Activated B cell treated with CpG ODN at 0.5 μM for 24 hours (primary cell): ENCODE measurements at regions not wholly inside any gene's neighbourhood (a gene's known extent, or its start where the extent isn't known, plus 50 kb on each side); places are given as distances from the start of the nearest gene placed in this dataset.

Experiments
- ATAC-seq: fragments of 200-7000 bp; cut with Tn5 transposase; one replicate; pipeline ENCODE4 v1.10.0; 2021; ENCODE audit warnings: low read depth, mild to moderate bottlenecking, moderate library complexity
- CTCF ChIA-PET: fragments of 350-600 bp; sonication (Branson Sonifier 250); formaldehyde crosslinking; loops from one replicate; lab custom pipeline; 2021; ENCODE audit warnings: antibody characterized with exemption; lab: Charles Lee
- POLR2A ChIA-PET: fragments of 350-600 bp; sonication (Branson Sonifier 250); formaldehyde crosslinking; loops from one replicate; lab custom pipeline; 2021; ENCODE audit warnings: antibody characterized with exemption; lab: Charles Lee
- DNase-seq: peaks from one replicate; pipeline ENCODE4 v3.0.0; 2022
- H3K27ac Mint-ChIP-seq: one replicate; pipeline ENCODE4 v1.8.0; 2020; ENCODE audit warnings: mixed read lengths
- H3K27me3 Mint-ChIP-seq: one replicate; pipeline ENCODE4 v1.8.0; 2021; ENCODE audit warnings: mixed read lengths
- H3K36me3 Mint-ChIP-seq: one replicate; pipeline ENCODE4 v1.8.0; 2021; ENCODE audit warnings: low read depth, mixed read lengths
- H3K4me1 Mint-ChIP-seq: one replicate; pipeline ENCODE4 v1.8.0; 2021; ENCODE audit warnings: mixed read lengths
- H3K4me3 Mint-ChIP-seq: one replicate; pipeline ENCODE4 v1.8.0; 2020; ENCODE audit warnings: mild to moderate bottlenecking, mixed read lengths
- H3K9me3 Mint-ChIP-seq: one replicate; pipeline ENCODE4 v1.8.0; 2020; ENCODE audit warnings: mixed read lengths
- intact Hi-C: fragments of 100-400 bp; cut with micrococcal nuclease; formaldehyde crosslinking; loops from one replicate; pipeline ENCODE4 v1.15.1; 2024
- TF ChIP-seq, protein P1 (sequence below): fragments of 200-600 bp; IDR thresholded peaks from one replicate; pipeline ENCODE4 v1.8.0; 2022; ENCODE audit warnings: antibody characterized with exemption, mild to moderate bottlenecking

DNA sequence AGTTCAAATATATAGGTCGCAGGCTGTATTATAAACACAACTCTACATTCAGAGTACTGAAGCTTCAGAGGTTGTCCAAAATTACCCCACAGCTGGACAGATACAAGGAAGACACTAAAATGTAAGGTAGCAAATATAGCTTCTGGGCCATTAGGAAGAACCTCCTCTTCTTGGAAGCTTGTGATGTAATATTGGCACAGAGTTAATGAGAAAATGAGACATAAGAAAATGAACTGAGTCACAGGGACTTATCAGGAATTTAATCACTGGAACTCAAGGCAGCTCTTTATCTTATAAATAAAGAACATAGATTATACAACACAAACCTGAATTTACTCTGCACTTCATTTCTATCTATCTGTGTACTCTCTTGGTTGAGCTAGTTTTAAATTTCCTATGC lies 344.7 kb downstream of the PCDH10 start:
- Mint-ChIP-seq H3K9me3 (peaks cover 2% of the 10 kb centered on the region), H3K4me1 (no peaks in the 10 kb centered on the region), H3K36me3 (no peaks in the 10 kb centered on the region), H3K4me3 (no peak overlapping the region), H3K27me3 (no peaks in the 10 kb centered on the region), H3K27ac (no peak overlapping the region)
- ChIA-PET CTCF (no interaction called here), POLR2A (no interaction called here)
- no peak for ATAC-seq
- no peak for DNase-seq
- intact Hi-C loops, result no loop called here
- TF ChIP-seq, protein P1, sequence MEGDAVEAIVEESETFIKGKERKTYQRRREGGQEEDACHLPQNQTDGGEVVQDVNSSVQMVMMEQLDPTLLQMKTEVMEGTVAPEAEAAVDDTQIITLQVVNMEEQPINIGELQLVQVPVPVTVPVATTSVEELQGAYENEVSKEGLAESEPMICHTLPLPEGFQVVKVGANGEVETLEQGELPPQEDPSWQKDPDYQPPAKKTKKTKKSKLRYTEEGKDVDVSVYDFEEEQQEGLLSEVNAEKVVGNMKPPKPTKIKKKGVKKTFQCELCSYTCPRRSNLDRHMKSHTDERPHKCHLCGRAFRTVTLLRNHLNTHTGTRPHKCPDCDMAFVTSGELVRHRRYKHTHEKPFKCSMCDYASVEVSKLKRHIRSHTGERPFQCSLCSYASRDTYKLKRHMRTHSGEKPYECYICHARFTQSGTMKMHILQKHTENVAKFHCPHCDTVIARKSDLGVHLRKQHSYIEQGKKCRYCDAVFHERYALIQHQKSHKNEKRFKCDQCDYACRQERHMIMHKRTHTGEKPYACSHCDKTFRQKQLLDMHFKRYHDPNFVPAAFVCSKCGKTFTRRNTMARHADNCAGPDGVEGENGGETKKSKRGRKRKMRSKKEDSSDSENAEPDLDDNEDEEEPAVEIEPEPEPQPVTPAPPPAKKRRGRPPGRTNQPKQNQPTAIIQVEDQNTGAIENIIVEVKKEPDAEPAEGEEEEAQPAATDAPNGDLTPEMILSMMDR, result no peak

DNA sequence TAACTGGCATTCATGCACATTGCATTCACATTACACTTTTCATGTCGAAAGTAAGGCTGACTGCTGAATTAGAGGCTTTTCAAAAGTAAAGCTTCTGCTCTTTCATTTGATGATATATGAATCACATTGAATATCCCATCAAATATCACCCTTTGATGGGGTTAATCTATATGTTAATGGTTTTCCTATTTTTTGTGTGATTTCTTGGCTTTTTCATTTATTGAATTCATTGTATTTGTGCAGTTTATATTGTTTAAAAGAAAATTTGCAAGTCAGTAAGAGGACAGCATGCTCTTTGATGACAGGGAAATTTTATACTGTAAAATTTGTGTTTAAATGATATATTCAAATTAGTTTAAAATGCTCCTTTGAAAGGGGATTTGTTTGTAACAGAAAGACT lies 344.1 kb downstream of the PCDH10 start:
- H3K27ac Mint-ChIP-seq, result no peak overlapping the region
- H3K36me3 Mint-ChIP-seq, result no peaks in the 10 kb centered on the region
- no peak for DNase-seq
- peaks cover 2% of the 10 kb centered on the region for H3K9me3 Mint-ChIP-seq
- CTCF ChIA-PET, result no interaction called here
- H3K4me3 Mint-ChIP-seq, result no peak overlapping the region
- no peaks in the 10 kb centered on the region for H3K27me3 Mint-ChIP-seq
- intact Hi-C loops, result no loop called here
- POLR2A ChIA-PET, result no interaction called here
- TF ChIP-seq, protein P1, result no peak
- ATAC-seq, result no peak
- no peaks in the 10 kb centered on the region for H3K4me1 Mint-ChIP-seq

- intact Hi-C loops, result no loop called here
- H3K27ac Mint-ChIP-seq, result no peak overlapping the region
- no peaks in the 10 kb centered on the region for H3K4me1 Mint-ChIP-seq
- no peaks in the 10 kb centered on the region for H3K27me3 Mint-ChIP-seq
- ATAC-seq (no peak), DNase-seq (no peak)
- no peaks in the 10 kb centered on the region for H3K36me3 Mint-ChIP-seq
- CTCF ChIA-PET, result no interaction called here
- POLR2A ChIA-PET, result no interaction called here
- H3K4me3 Mint-ChIP-seq, result no peak overlapping the region
- TF ChIP-seq, protein P1, result no peak
- peaks cover 6% of the 10 kb centered on the region for H3K9me3 Mint-ChIP-seq
Observed at GRCh38 chr4:133484287-133484686, 335.2 kb downstream of the PCDH10 start.

GRCh38 chr4:133483600-133484246 lies 334.6 kb downstream of the PCDH10 start:
- intact Hi-C loops, result no loop called here
- H3K4me1 Mint-ChIP-seq, result no peaks in the 10 kb centered on the region
- CTCF ChIA-PET, result no interaction called here
- H3K36me3 Mint-ChIP-seq, result no peaks in the 10 kb centered on the region
- no peak overlapping the region for H3K27ac Mint-ChIP-seq
- POLR2A ChIA-PET, result no interaction called here
- TF ChIP-seq, protein P1, result no peak
- no peak for DNase-seq
- peaks cover 6% of the 10 kb centered on the region for H3K9me3 Mint-ChIP-seq
- no peak for ATAC-seq
- H3K27me3 Mint-ChIP-seq, result no peaks in the 10 kb centered on the region
- no peak overlapping the region for H3K4me3 Mint-ChIP-seq

- no peak for DNase-seq
- TF ChIP-seq, protein P1, result no peak
- Mint-ChIP-seq H3K27ac (no peak overlapping the region), H3K4me3 (no peak overlapping the region), H3K27me3 (no peaks in the 10 kb centered on the region), H3K36me3 (no peaks in the 10 kb centered on the region), H3K4me1 (no peaks in the 10 kb centered on the region), H3K9me3 (peaks cover 8% of the 10 kb centered on the region)
- ChIA-PET CTCF (no interaction called here), POLR2A (no interaction called here)
- intact Hi-C loops, result no loop called here
- ATAC-seq, result no peak
Observed at GRCh38 chr4:133476063-133476462, 327.0 kb downstream of the PCDH10 start.
